ENCODE measurements at regions not wholly inside any gene's neighbourhood (a gene's known extent, or its start where the extent isn't known, plus 50 kb on each side); places are given as distances from the start of the nearest gene placed in this dataset.
A peak's percentile ranks its signal among the peaks of the same experiment; 100 is the strongest.

GRCh38 chr11:103792981-103793468, 243.4 kb upstream of the DDI1 start:
- H3K4me1 ChIP-seq, result no peaks in the 10 kb centered on the region
- no peak overlapping the region for H3K4me3 ChIP-seq (ENCODE audit: low read depth, low read length)
- no peak for TF ChIP-seq CTCF (IDR thresholded peaks at IDR 0.05; ENCODE audit: low read depth, low read length)
- no peaks in the 10 kb centered on the region for H3K36me3 ChIP-seq
- H3K9me3 ChIP-seq, result no peaks in the 10 kb centered on the region
- no peak for DNase-seq
- H3K27me3 ChIP-seq, result peaks cover 19% of the 10 kb centered on the region

- DNase-seq, result no peak
- H3K27me3 ChIP-seq, result peaks cover 19% of the 10 kb centered on the region
- no peaks in the 10 kb centered on the region for H3K4me1 ChIP-seq
- no peaks in the 10 kb centered on the region for H3K36me3 ChIP-seq
- TF ChIP-seq CTCF (IDR thresholded peaks at IDR 0.05; ENCODE audit: low read depth, low read length), result no peak
- no peaks in the 10 kb centered on the region for H3K9me3 ChIP-seq
- no peak overlapping the region for H3K4me3 ChIP-seq (ENCODE audit: low read depth, low read length)
Observed at GRCh38 chr11:103794262-103794661, 242.2 kb upstream of the DDI1 start.

GRCh38 chr11:103798026-103798425, 238.4 kb upstream of the DDI1 start:
- DNase-seq, result no peak
- no peak for TF ChIP-seq CTCF (IDR thresholded peaks at IDR 0.05; ENCODE audit: low read depth, low read length)
- Histone ChIP-seq H3K36me3 (no peaks in the 10 kb centered on the region), H3K4me1 (peaks cover 3% of the 10 kb centered on the region; the same call in 1 of the 2 replicates), H3K9me3 (no peaks in the 10 kb centered on the region), H3K4me3 (ENCODE audit: low read depth, low read length) (no peak overlapping the region), H3K27me3 (peaks cover 19% of the 10 kb centered on the region)

GRCh38 chr11:103798446-103798845, 238.0 kb upstream of the DDI1 start:
- Histone ChIP-seq H3K4me1 (peaks cover 3% of the 10 kb centered on the region; the same call in 1 of the 2 replicates), H3K27me3 (peaks cover 19% of the 10 kb centered on the region), H3K9me3 (no peaks in the 10 kb centered on the region), H3K36me3 (no peaks in the 10 kb centered on the region), H3K4me3 (ENCODE audit: low read depth, low read length) (no peak overlapping the region)
- TF ChIP-seq CTCF (IDR thresholded peaks at IDR 0.05; ENCODE audit: low read depth, low read length), result no peak
- no peak for DNase-seq

- H3K4me1 ChIP-seq, result peaks cover 3% of the 10 kb centered on the region; the same call in 1 of the 2 replicates
- peak; percentile 33 for TF ChIP-seq CTCF (IDR thresholded peaks at IDR 0.05; ENCODE audit: low read depth, low read length)
- no peaks in the 10 kb centered on the region for H3K36me3 ChIP-seq
- DNase-seq, result peak; percentile 14
- H3K4me3 ChIP-seq (ENCODE audit: low read depth, low read length), result no peak overlapping the region
- H3K27me3 ChIP-seq, result peaks cover 19% of the 10 kb centered on the region
- H3K9me3 ChIP-seq, result no peaks in the 10 kb centered on the region
Observed at GRCh38 chr11:103800406-103801114, 235.9 kb upstream of the DDI1 start.

GRCh38 chr11:103803062-103803461, 233.4 kb upstream of the DDI1 start:
- no peaks in the 10 kb centered on the region for H3K9me3 ChIP-seq
- H3K27me3 ChIP-seq, result no peaks in the 10 kb centered on the region
- no peak for DNase-seq
- peaks cover 3% of the 10 kb centered on the region; the same call in 1 of the 2 replicates for H3K4me1 ChIP-seq
- H3K4me3 ChIP-seq (ENCODE audit: low read depth, low read length), result no peak overlapping the region
- H3K36me3 ChIP-seq, result no peaks in the 10 kb centered on the region
- TF ChIP-seq CTCF (IDR thresholded peaks at IDR 0.05; ENCODE audit: low read depth, low read length), result no peak

Data from BE2C (cell line).